ENCODE measurements at regions not wholly inside any gene's neighbourhood (a gene's known extent, or its start where the extent isn't known, plus 50 kb on each side); places are given as distances from the start of the nearest gene placed in this dataset.

GRCh38 chr6:48933136-48933535 is 529.9 kb downstream of the MMUT start:
- TF ChIP-seq CTCF (IDR thresholded peaks at IDR 0.05; ENCODE audit: insufficient read depth, low read length), result no peak
- no peak for TF ChIP-seq POLR2AphosphoS5 (IDR thresholded peaks at IDR 0.05; ENCODE audit: low read depth)
- no peak for TF ChIP-seq REST (IDR thresholded peaks at IDR 0.05; ENCODE audit: insufficient replicate concordance, low read depth)
